A673 (cell line): ENCODE measurements at regions not wholly inside any gene's neighbourhood (a gene's known extent, or its start where the extent isn't known, plus 50 kb on each side); places are given as distances from the start of the nearest gene placed in this dataset.

Experiments used
- EZH2 ChIP-seq: fragments of 200-600 bp; sonication (generic); IDR thresholded peaks from 2 replicates; pipeline ENCODE4 v1.6.1; 2017; ENCODE audit warnings: borderline replicate concordance, low read depth, mild to moderate bottlenecking, mixed read lengths, antibody characterized with exemption, low read length; ENCODE audit not compliant: poor library complexity, severe bottlenecking
- TF ChIP-seq, protein P1 (sequence below): fragments of 300-800, 200-600 bp; sonication (generic); conservative IDR thresholded peaks from 2 replicates; pipeline ENCODE4 v1.5.1; 2017; ENCODE audit warnings: low read depth, mild to moderate bottlenecking, antibody characterized with exemption, low read length, moderate library complexity, mixed read lengths

DNA sequence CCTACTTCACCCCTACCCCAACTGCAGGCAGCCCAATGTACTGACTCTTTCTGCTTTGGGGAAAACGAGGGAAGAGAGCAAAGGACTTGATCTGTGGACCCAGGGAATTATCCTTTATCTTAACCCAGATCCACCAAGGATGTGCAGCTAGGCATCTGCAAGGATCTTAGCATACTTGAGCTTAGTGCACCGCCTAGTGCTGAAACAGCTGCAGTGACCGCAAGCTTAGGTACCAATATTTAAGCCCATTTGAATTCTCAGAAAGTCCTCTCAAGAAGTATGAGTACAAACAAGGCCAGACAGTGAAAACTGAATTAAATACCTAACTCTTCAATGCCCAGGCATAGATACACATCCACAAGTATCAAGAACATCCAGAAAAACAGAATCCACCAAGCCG lies 576.7 kb upstream of the ADAMTS16 start:
- TF ChIP-seq, protein P1, sequence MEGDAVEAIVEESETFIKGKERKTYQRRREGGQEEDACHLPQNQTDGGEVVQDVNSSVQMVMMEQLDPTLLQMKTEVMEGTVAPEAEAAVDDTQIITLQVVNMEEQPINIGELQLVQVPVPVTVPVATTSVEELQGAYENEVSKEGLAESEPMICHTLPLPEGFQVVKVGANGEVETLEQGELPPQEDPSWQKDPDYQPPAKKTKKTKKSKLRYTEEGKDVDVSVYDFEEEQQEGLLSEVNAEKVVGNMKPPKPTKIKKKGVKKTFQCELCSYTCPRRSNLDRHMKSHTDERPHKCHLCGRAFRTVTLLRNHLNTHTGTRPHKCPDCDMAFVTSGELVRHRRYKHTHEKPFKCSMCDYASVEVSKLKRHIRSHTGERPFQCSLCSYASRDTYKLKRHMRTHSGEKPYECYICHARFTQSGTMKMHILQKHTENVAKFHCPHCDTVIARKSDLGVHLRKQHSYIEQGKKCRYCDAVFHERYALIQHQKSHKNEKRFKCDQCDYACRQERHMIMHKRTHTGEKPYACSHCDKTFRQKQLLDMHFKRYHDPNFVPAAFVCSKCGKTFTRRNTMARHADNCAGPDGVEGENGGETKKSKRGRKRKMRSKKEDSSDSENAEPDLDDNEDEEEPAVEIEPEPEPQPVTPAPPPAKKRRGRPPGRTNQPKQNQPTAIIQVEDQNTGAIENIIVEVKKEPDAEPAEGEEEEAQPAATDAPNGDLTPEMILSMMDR: no peak
- no peak for TF ChIP-seq EZH2
